C1 segment of cervical spinal cord (tissue), 14 donors: ENCODE measurements at regions not wholly inside any gene's neighbourhood (a gene's known extent, or its start where the extent isn't known, plus 50 kb on each side); places are given as distances from the start of the nearest gene placed in this dataset.

Experiments
- DNase-seq, 14 donors: peaks; one replicate each; lab custom pipeline; 2025; lab: John Stamatoyannopoulos, UW

GRCh38 chr5:112112346-112112745 lies 306.7 kb downstream of the EPB41L4A start:
- DNase-seq: no peak

GRCh38 chr5:112109331-112110007 lies 309.6 kb downstream of the EPB41L4A start:
- DNase-seq: no peak

GRCh38 chr5:112106878-112107277 lies 312.2 kb downstream of the EPB41L4A start:
- DNase-seq: no peak

GRCh38 chr5:112097768-112098167 lies 321.3 kb downstream of the EPB41L4A start:
- no peak for DNase-seq

GRCh38 chr5:112087222-112087621 lies 330.2 kb upstream of the NREP start:
- no peak for DNase-seq

GRCh38 chr5:112086740-112087139 lies 329.7 kb upstream of the NREP start:
- DNase-seq: no peak

GRCh38 chr5:112084149-112084548 lies 327.2 kb upstream of the NREP start:
- no peak for DNase-seq

GRCh38 chr5:112083623-112084022 lies 326.6 kb upstream of the NREP start:
- DNase-seq: no peak

- DNase-seq: no peak
Measured at GRCh38 chr5:112077180-112077579, 320.2 kb upstream of the NREP start.

- no peak for DNase-seq
Measured at GRCh38 chr5:112070022-112070421, 313.0 kb upstream of the NREP start.

- DNase-seq: no peak
Measured at GRCh38 chr5:112069329-112069728, 312.3 kb upstream of the NREP start.

GRCh38 chr5:112068593-112068992 lies 311.6 kb upstream of the NREP start:
- no peak for DNase-seq

GRCh38 chr5:112065781-112066180 lies 308.8 kb upstream of the NREP start:
- DNase-seq: no peak

- DNase-seq: no peak
Measured at GRCh38 chr5:112064956-112065355, 308.0 kb upstream of the NREP start.

- no peak for DNase-seq
Measured at GRCh38 chr5:112064271-112064701, 307.3 kb upstream of the NREP start.

GRCh38 chr5:112063856-112064255 lies 306.9 kb upstream of the NREP start:
- no peak for DNase-seq

- no peak for DNase-seq
Measured at GRCh38 chr5:112063191-112063590, 306.2 kb upstream of the NREP start.

- no peak for DNase-seq
Measured at GRCh38 chr5:112062181-112062580, 305.2 kb upstream of the NREP start.

GRCh38 chr5:112061666-112062065 lies 304.7 kb upstream of the NREP start:
- DNase-seq: no peak

GRCh38 chr5:112059579-112060135 lies 302.7 kb upstream of the NREP start:
- peak in 1 of 14 donors; percentile 6 for DNase-seq

GRCh38 chr5:112049738-112050137 lies 292.7 kb upstream of the NREP start:
- no peak for DNase-seq

GRCh38 chr5:112036206-112036605 lies 279.2 kb upstream of the NREP start:
- DNase-seq: no peak

GRCh38 chr5:112034421-112034979 lies 277.5 kb upstream of the NREP start:
- no peak for DNase-seq
